ENCODE measurements at regions not wholly inside any gene's neighbourhood (a gene's known extent, or its start where the extent isn't known, plus 50 kb on each side); places are given as distances from the start of the nearest gene placed in this dataset.

DNA sequence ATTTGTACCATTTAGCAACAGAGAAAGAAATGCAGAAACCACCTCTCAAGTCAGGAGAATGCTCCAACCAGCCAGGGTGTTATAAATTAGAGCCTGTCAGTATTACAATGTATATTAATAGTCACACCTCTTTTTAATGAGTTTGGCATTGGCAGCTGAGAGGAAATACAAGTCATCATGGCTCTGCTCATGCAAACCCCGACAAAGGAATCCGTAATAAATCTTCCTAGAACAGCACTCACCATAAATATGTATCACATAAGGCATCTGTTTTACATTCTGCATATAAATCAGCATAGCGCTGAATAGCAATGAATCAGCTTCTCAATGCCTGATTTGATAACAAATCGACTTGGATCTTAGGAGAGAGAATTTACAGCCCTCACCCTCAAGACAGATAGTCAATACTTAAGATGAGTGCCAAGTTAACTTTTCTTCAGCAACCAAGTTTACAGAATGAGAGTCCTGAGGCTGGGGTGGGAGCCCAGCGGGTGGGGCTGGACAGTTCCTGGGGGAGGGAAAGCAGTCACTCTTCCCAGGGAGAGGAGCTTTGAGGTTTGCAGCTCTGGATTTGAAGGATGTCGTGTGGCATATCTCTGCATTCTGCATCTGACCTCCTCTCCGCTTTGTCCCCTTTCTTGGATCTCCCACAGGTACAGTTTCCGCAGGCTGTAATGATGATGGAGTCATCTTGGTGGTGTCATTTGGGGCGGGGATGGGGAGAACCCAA lies 1034.4 kb upstream of the NR2F2 start:
- no peak overlapping the region for H3K4me3 Mint-ChIP-seq
- POLR2A ChIA-PET: interaction anchor here (1.2 kb wide), 1 partner anchor 8 kb away, joined by 3 read pairs; no protein-coding TSS in a partner anchor
- H3K9me3 Mint-ChIP-seq: peaks cover 2% of the 10 kb centered on the region
- no peak overlapping the region for H3K27ac Mint-ChIP-seq
- peaks cover 4% of the 10 kb centered on the region for H3K36me3 Mint-ChIP-seq
- no peak for DNase-seq
- peaks cover 19% of the 10 kb centered on the region for H3K4me1 Mint-ChIP-seq
- peaks cover 64% of the 10 kb centered on the region for H3K27me3 Mint-ChIP-seq
- ATAC-seq (ENCODE audit: low read depth): no peak

DNA sequence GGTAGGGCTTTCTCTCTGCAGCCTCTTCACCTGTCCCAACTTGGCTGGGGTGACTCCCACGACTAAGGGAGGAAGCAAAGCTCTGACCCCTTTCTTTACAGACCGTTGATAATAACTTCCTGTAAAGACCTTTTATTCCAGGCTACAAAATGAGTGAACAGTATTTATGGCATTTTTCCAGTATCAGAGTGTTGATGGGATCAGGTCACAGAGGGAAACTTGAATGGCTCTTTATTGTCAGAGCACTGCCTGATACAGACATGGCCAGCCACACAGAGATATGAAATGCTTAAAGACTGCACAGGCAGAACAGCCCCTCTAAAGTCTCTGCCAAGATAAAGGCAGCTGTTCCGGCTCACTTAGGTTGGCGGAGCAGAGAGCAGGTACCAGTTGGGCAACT lies 1033.9 kb upstream of the NR2F2 start:
- Mint-ChIP-seq H3K27me3 (peaks cover 63% of the 10 kb centered on the region), H3K9me3 (peaks cover 8% of the 10 kb centered on the region), H3K4me1 (peaks cover 24% of the 10 kb centered on the region), H3K36me3 (peaks cover 9% of the 10 kb centered on the region), H3K4me3 (no peak overlapping the region), H3K27ac (no peak overlapping the region)
- POLR2A ChIA-PET: interaction anchor here (1.2 kb wide), 1 partner anchor 7 kb away, joined by 3 read pairs; no protein-coding TSS in a partner anchor
- ATAC-seq (ENCODE audit: low read depth) (no peak), DNase-seq (no peak)

DNA sequence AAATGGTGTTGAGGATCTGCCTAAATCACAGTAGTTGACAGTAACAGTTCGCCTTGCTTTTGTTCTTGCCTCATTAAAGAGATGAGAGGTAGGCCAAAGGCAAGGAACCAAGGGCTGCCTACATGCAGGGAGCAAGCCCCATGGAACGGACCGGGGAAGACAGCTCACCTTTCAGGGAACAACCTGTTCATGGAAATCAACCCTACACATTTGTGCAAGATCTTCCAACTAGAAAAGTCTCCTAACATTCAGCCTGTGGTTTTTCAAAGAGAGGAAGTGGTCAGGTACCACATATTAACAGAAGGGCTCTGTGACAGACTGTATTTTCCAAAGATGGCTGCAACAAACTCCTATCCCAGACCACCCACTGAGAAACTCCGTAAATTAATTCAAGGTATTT lies 1031.8 kb upstream of the NR2F2 start:
- Mint-ChIP-seq H3K27ac (no peak overlapping the region), H3K4me1 (peaks cover 29% of the 10 kb centered on the region), H3K9me3 (peaks cover 8% of the 10 kb centered on the region), H3K4me3 (peak overlapping the region; percentile 67), H3K27me3 (peaks cover 59% of the 10 kb centered on the region), H3K36me3 (peaks cover 11% of the 10 kb centered on the region)
- peak; percentile 49 for DNase-seq
- ATAC-seq (ENCODE audit: low read depth): peak; percentile 74
- POLR2A ChIA-PET: no interaction called here

DNA sequence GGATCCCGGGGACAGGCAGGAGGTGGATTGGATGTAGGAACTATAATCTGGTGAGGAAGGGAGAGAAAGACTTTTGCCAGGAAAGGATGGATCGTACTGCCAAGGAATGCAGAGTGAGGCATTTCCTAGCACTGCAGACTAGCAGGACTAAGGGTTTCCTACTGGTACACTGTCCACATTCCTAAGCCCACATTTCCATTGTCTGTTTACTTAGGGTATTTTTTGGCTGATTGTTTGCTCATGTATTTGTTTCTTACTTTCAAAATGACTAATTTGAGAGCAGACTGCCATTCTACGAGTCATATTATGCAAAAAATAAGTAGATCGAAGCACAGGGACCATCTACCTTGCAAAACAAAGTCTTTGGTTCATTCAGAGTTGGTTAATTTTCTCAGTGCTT lies 1029.5 kb upstream of the NR2F2 start:
- POLR2A ChIA-PET: no interaction called here
- ATAC-seq (ENCODE audit: low read depth) (no peak), DNase-seq (no peak)
- peaks cover 11% of the 10 kb centered on the region for H3K36me3 Mint-ChIP-seq
- peaks cover 42% of the 10 kb centered on the region for H3K4me1 Mint-ChIP-seq
- peaks cover 56% of the 10 kb centered on the region for H3K27me3 Mint-ChIP-seq
- H3K9me3 Mint-ChIP-seq: peaks cover 7% of the 10 kb centered on the region
- H3K4me3 Mint-ChIP-seq: no peak overlapping the region
- no peak overlapping the region for H3K27ac Mint-ChIP-seq

DNA sequence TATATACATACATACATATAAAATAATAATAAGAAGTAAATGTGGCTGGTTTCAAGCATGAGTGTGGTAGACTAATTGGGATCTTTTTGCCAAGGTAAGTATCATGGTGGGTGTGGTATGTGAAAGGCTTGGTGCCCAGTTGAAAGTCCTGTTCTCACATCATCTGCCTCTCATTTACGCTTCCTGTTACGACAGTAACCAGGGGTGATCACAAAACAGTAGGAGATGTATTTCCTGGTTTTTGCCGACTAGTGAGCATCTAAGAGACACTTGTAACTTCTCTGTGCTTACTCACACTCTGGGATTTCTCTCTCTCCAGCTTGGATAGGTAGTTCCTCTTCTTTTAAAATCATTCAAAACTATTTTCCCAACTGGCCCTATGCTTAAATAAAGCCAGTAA lies 1028.3 kb upstream of the NR2F2 start:
- POLR2A ChIA-PET: no interaction called here
- Mint-ChIP-seq H3K9me3 (peaks cover 7% of the 10 kb centered on the region), H3K27me3 (peaks cover 55% of the 10 kb centered on the region), H3K36me3 (peaks cover 6% of the 10 kb centered on the region), H3K27ac (no peak overlapping the region), H3K4me1 (peaks cover 38% of the 10 kb centered on the region), H3K4me3 (no peak overlapping the region)
- ATAC-seq (ENCODE audit: low read depth): no peak
- DNase-seq: no peak

DNA sequence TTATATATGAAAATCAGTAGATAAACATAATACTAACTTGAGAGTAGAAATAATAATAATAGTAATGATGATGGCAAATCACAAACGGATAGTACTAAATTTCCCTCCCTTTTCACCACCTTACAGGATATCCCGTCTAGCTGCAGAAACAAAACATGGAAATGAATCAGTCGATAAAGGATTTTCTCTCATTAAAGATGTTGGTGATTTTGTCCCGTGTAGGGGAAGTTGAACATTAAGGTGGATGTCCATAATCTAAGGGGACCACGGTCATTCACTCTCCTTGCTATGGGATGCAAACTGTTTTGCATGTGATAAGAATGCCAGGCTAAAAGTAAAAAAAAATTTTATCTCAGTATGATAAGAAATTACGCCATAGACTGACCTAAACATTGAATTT lies 1027.7 kb upstream of the NR2F2 start:
- DNase-seq (no peak), ATAC-seq (ENCODE audit: low read depth) (no peak)
- Mint-ChIP-seq H3K27ac (no peak overlapping the region), H3K4me3 (no peak overlapping the region), H3K27me3 (peaks cover 49% of the 10 kb centered on the region), H3K9me3 (peaks cover 7% of the 10 kb centered on the region), H3K36me3 (peaks cover 6% of the 10 kb centered on the region), H3K4me1 (peaks cover 37% of the 10 kb centered on the region)
- POLR2A ChIA-PET: no interaction called here

DNA sequence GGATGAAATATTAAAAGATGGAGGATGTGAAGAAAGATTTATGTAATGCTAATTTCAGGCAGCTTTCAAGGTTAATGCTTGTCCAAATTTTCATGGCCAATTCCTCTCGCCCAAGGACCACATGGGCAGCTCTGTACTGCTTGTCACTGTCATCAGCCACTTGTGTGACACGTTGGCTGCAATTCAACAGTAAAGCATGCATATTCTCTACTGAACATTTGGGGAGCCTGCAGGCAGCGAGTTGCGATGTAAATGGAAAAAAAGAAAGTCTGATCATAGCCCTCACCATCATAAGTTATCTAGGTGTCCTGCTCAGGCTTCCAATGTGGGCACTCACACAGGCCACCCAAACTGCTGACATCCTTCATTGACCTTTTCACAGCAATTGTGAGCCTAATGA lies 1026.8 kb upstream of the NR2F2 start:
- DNase-seq (no peak), ATAC-seq (ENCODE audit: low read depth) (no peak)
- Mint-ChIP-seq H3K36me3 (peaks cover 6% of the 10 kb centered on the region), H3K27ac (peak overlapping the region; percentile 57), H3K4me1 (peaks cover 30% of the 10 kb centered on the region), H3K27me3 (peaks cover 50% of the 10 kb centered on the region), H3K9me3 (peaks cover 7% of the 10 kb centered on the region), H3K4me3 (peak overlapping the region; percentile 61)
- POLR2A ChIA-PET: interaction anchor here (0.7 to 1.1 kb wide), 2 partner anchors 8 to 10 kb away, joined by 3 read pairs; no protein-coding TSS in a partner anchor

DNA sequence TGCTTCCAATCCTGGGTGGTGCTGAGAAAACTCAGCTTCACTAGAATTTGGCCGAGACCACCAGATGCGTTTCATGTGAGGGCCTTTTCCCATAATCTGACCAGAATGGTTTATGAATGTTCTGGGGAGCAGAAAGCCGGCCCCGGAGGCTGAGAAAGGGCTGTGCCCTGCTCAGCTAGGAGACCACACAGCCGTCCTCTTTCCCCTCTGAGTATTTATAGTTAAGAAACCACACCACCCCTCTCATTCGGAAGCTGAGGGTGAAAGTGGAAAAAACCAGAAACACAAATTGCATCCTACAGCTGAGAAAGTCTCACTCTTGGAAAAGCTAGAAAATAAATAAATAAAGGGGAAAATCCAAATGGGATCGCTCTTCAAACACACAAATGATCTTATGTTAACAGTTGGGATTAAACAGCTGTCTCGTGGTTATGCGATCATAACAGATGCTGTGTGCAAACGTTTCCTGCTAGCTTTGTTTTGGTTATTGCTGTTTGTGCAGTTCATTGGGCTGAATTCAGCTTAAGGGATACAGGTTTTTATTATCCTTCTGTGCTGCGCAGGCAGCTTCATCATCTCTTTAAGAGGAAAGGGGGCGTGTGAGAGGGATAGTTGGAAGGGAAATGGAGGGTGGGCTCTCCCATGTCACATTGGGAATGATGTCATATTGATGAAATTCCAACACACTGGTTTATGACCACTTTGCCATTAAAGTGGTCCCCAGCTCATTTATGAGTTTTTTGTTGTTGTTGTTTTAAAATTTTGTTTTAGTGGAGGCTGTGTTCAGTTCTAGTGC lies 1026.2 kb upstream of the NR2F2 start:
- peak overlapping the region; percentile 75 for H3K27ac Mint-ChIP-seq
- POLR2A ChIA-PET: interaction anchor here (0.7 to 1.1 kb wide), 4 partner anchors 8 to 574 kb away, joined by 3 read pairs; no protein-coding TSS in a partner anchor

DNA sequence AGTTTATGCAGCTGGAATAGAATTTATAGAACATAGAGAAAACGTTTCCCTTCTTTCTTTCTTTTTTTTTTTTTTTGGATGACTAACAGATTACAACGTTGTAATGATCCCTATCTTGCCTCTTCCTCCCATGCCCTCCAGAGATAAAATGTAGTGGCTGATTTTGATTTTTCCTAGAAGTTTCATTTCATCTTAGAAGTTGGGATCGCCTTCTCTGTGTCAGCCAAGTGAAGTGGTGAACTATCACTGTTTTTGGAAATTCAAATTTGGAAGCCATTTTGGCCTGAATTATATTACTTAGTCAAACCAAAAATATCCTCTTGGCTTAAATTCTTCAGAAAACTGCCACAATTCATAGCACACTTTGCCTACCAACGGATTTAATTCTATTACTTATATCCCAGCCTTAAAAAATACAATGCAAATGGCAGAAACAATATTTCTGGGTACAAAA lies 1025.5 kb upstream of the NR2F2 start:
- H3K27ac Mint-ChIP-seq: no peak overlapping the region
- peaks cover 28% of the 10 kb centered on the region for H3K4me1 Mint-ChIP-seq
- ATAC-seq (ENCODE audit: low read depth) (no peak), DNase-seq (no peak)
- peaks cover 6% of the 10 kb centered on the region for H3K36me3 Mint-ChIP-seq
- POLR2A ChIA-PET: interaction anchor here (0.7 to 0.9 kb wide), 2 partner anchors 142 to 574 kb away, joined by 3 read pairs; no protein-coding TSS in a partner anchor
- H3K27me3 Mint-ChIP-seq: peaks cover 53% of the 10 kb centered on the region
- no peak overlapping the region for H3K4me3 Mint-ChIP-seq
- peaks cover 6% of the 10 kb centered on the region for H3K9me3 Mint-ChIP-seq

More for the DNA sequence above, 1026.2 kb upstream of the NR2F2 start:
- H3K36me3 Mint-ChIP-seq: peaks cover 6% of the 10 kb centered on the region
- H3K9me3 Mint-ChIP-seq: peaks cover 7% of the 10 kb centered on the region
- ATAC-seq (ENCODE audit: low read depth): peak; percentile 75
- no peak for DNase-seq
- peaks cover 50% of the 10 kb centered on the region for H3K27me3 Mint-ChIP-seq
- H3K4me3 Mint-ChIP-seq: peak overlapping the region; percentile 61
- H3K4me1 Mint-ChIP-seq: peaks cover 29% of the 10 kb centered on the region

DNA sequence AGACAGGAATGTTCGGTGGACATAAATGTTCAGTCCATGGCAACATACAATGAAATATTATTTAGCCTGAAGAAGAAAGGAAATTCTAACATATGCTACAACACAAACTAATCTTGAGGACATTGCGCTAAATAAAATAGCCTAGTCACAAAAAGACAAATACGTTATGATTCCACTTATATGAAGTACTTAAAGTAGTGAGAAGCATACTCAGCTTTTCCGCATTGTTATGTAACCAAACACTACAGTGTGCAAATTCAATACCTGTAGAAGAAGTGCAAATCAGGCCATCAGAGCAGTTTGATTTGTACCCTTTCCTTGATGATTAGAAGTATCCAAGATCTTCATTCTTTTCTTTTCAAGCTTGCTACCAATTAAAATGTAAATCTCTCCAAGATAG lies 1023.4 kb upstream of the NR2F2 start:
- Mint-ChIP-seq H3K4me1 (peaks cover 20% of the 10 kb centered on the region), H3K27me3 (peaks cover 61% of the 10 kb centered on the region), H3K36me3 (peaks cover 1% of the 10 kb centered on the region), H3K27ac (no peak overlapping the region), H3K4me3 (no peak overlapping the region), H3K9me3 (peaks cover 1% of the 10 kb centered on the region)
- POLR2A ChIA-PET: no interaction called here
- no peak for DNase-seq
- no peak for ATAC-seq (ENCODE audit: low read depth)

DNA sequence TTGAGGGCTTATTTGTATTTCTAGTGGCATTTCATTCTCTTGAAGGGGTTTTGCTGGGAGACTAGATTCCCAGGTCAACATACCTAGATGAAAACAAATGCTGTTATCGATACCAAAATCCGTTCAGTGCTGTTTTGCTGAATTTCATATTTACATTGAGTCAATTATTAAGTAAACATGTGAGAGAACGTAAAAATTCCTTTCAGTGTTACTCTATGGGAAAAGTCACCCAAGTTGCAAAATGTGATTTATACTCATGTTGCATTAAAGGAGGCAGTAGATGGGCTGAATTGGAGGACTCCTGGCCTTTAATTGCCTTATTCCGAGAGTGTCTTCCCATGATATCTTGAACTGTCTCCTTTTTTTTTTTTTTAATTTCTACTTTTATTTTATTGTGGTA lies 1011.3 kb upstream of the NR2F2 start:
- Mint-ChIP-seq H3K4me3 (no peak overlapping the region), H3K9me3 (peaks cover 3% of the 10 kb centered on the region), H3K4me1 (no peaks in the 10 kb centered on the region), H3K36me3 (no peaks in the 10 kb centered on the region), H3K27ac (no peak overlapping the region), H3K27me3 (peaks cover 39% of the 10 kb centered on the region)
- DNase-seq (no peak), ATAC-seq (ENCODE audit: low read depth) (no peak)
- POLR2A ChIA-PET: no interaction called here

DNA sequence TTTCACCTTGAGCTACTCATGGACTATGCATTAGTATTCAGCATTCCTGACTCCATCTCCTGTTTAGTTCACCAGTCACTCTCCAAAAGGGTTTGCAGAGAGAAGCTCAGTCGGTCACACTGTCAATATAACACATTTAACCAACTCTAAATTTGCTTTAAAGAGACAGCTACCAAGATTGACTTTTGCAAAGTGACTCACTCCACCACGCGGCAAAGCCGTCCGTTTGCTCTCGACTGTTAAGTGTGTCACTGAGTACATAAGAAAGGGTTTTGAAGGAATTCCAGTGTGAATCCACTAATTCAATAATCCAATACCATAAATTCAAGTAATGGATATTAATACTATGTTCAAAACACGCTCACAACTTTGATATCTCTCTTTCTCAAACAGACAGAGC lies 1006.7 kb upstream of the NR2F2 start:
- ATAC-seq (ENCODE audit: low read depth) (no peak), DNase-seq (no peak)
- Mint-ChIP-seq H3K27me3 (peaks cover 61% of the 10 kb centered on the region), H3K4me1 (peaks cover 3% of the 10 kb centered on the region), H3K9me3 (peaks cover 2% of the 10 kb centered on the region), H3K4me3 (no peak overlapping the region), H3K36me3 (no peaks in the 10 kb centered on the region), H3K27ac (no peak overlapping the region)
- POLR2A ChIA-PET: no interaction called here

DNA sequence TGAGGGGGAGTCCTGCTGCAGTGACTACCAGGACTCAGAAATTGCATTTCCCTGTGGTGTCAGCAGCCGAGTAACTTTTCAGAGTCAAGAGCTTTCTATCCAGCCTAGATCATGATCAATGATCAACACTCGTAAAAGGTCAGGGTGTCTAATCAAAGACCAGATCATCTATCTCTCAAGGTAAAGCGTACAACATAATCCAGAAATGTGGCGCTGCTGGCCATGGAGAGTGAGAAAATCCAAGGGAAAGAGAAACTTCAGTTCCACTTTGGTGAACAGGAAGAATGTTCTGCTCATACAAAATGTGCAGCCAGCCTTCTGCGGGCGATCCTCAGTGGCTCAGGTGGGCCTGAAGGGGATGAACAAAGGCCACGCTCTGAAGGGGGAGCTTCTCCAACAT lies 1005.8 kb upstream of the NR2F2 start:
- POLR2A ChIA-PET: no interaction called here
- Mint-ChIP-seq H3K27me3 (peaks cover 63% of the 10 kb centered on the region), H3K4me3 (no peak overlapping the region), H3K36me3 (no peaks in the 10 kb centered on the region), H3K4me1 (peaks cover 3% of the 10 kb centered on the region), H3K27ac (no peak overlapping the region), H3K9me3 (no peaks in the 10 kb centered on the region)
- DNase-seq (no peak), ATAC-seq (ENCODE audit: low read depth) (no peak)
